ENCODE measurements at regions not wholly inside any gene's neighbourhood (a gene's known extent, or its start where the extent isn't known, plus 50 kb on each side); places are given as distances from the start of the nearest gene placed in this dataset.

DNA sequence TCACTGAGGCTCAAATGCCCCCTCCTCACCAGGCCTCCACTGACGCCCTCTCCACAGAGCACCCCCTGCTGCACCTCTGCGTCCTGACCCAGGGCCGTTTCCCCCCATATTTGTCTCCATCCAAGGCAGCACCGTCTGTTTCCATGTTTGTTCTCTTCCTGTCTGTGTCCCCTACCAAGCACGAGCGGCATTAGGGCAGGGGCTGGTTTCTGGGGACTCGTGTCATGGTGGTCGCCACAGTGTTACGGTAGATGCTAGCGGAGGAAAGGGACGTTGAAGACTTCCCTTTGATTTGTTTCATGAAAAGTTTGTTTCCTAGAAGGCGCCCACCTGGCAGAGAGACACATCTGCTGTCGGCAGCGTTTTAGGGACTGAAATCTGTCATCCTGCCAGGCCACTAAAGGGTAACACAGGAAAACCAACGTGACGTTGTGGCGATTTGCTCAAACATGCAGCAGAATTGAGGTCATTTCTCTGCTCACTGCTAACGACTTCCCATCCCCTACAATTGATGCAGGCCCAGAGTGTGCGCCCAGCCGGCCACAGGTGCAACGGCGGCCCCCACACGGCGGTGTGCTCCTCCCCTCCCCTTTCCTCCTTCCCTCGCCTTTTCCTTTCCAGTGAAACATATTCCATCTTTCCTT, 79.3 kb upstream of the IRX4 start:
- TF ChIP-seq, protein P1, sequence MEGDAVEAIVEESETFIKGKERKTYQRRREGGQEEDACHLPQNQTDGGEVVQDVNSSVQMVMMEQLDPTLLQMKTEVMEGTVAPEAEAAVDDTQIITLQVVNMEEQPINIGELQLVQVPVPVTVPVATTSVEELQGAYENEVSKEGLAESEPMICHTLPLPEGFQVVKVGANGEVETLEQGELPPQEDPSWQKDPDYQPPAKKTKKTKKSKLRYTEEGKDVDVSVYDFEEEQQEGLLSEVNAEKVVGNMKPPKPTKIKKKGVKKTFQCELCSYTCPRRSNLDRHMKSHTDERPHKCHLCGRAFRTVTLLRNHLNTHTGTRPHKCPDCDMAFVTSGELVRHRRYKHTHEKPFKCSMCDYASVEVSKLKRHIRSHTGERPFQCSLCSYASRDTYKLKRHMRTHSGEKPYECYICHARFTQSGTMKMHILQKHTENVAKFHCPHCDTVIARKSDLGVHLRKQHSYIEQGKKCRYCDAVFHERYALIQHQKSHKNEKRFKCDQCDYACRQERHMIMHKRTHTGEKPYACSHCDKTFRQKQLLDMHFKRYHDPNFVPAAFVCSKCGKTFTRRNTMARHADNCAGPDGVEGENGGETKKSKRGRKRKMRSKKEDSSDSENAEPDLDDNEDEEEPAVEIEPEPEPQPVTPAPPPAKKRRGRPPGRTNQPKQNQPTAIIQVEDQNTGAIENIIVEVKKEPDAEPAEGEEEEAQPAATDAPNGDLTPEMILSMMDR (IDR thresholded peaks at IDR 0.05), result no peak
- no peak for TF ChIP-seq EZH2 (IDR thresholded peaks at IDR 0.05)

Data from neural progenitor cell (in vitro differentiated cells).